H9 (cell line): ENCODE measurements at regions not wholly inside any gene's neighbourhood (a gene's known extent, or its start where the extent isn't known, plus 50 kb on each side); places are given as distances from the start of the nearest gene placed in this dataset.

Experiments
- DNase-seq: peaks from one replicate; pipeline ENCODE4 v3.0.0-alpha.2; 2017
- H2AFZ ChIP-seq: one replicate; pipeline ENCODE4 v1.6.1; 2013; ENCODE audit warnings: mild to moderate bottlenecking, low read length, control low read depth, moderate library complexity
- H2AK5ac ChIP-seq: 2 replicates; pipeline ENCODE4 v1.6.1; 2013; ENCODE audit warnings: low read length, control low read depth, mixed read lengths; ENCODE audit not compliant: insufficient read length
- H2BK120ac ChIP-seq: one replicate; pipeline ENCODE4 v1.6.1; 2013; ENCODE audit warnings: low read depth, mild to moderate bottlenecking, low read length, control low read depth, inconsistent platforms; ENCODE audit not compliant: poor library complexity, severe bottlenecking
- H2BK12ac ChIP-seq: 2 replicates; pipeline ENCODE4 v1.6.1; 2013; ENCODE audit warnings: low read length, control low read depth, mixed read lengths, low read depth; ENCODE audit not compliant: insufficient read length
- H2BK15ac ChIP-seq: 2 replicates; pipeline ENCODE4 v1.6.1; 2013; ENCODE audit warnings: low read depth, low read length, control low read depth
- H2BK20ac ChIP-seq: one replicate; pipeline ENCODE4 v1.6.1; 2013; ENCODE audit warnings: low read depth, mild to moderate bottlenecking, low read length, control low read depth, inconsistent platforms; ENCODE audit not compliant: poor library complexity, severe bottlenecking
- H2BK5ac ChIP-seq: 2 replicates; pipeline ENCODE4 v1.6.1; 2013; ENCODE audit warnings: low read length, control low read depth, mixed read lengths; ENCODE audit not compliant: insufficient read length
- H3K14ac ChIP-seq: 2 replicates; pipeline ENCODE4 v1.6.1; 2013; ENCODE audit warnings: low read length, control low read depth; ENCODE audit not compliant: insufficient read depth
- H3K18ac ChIP-seq: 2 replicates; pipeline ENCODE4 v1.6.1; 2013; ENCODE audit warnings: low read depth, mild to moderate bottlenecking, mixed read lengths, low read length, control low read depth; ENCODE audit not compliant: insufficient read length
- H3K23ac ChIP-seq: 2 replicates; pipeline ENCODE4 v1.6.1; 2013; ENCODE audit warnings: low read length, control low read depth, mixed read lengths, low read depth; ENCODE audit not compliant: insufficient read length
- H3K23me2 ChIP-seq: 2 replicates; pipeline ENCODE4 v1.6.1; 2013; ENCODE audit warnings: low read depth, mild to moderate bottlenecking, mixed read lengths, low read length, control low read depth; ENCODE audit not compliant: insufficient read length, poor library complexity, severe bottlenecking
- H3K27ac ChIP-seq: 2 replicates; pipeline ENCODE4 v1.5.1; 2013; ENCODE audit warnings: low read length, control low read depth, mixed read lengths, low read depth; ENCODE audit not compliant: insufficient read length
- H3K27me3 ChIP-seq: 2 replicates; pipeline ENCODE4 v1.6.1; 2013; ENCODE audit warnings: low read length, control low read depth, inconsistent platforms; ENCODE audit not compliant: insufficient read depth
- H3K4ac ChIP-seq: 2 replicates; pipeline ENCODE4 v1.6.1; 2013; ENCODE audit warnings: low read depth, mild to moderate bottlenecking, control low read depth, inconsistent platforms, low read length, moderate library complexity
- H3K4me1 ChIP-seq: 2 replicates; pipeline ENCODE4 v1.6.1; 2013; ENCODE audit warnings: low read length, control low read depth, inconsistent platforms; ENCODE audit not compliant: insufficient read depth
- H3K4me2 ChIP-seq: 2 replicates; pipeline ENCODE4 v1.6.1; 2013; ENCODE audit warnings: low read length, control low read depth, mixed read lengths; ENCODE audit not compliant: insufficient read length, insufficient read depth
- H3K56ac ChIP-seq: 2 replicates; pipeline ENCODE4 v1.6.1; 2013; ENCODE audit warnings: low read depth, mild to moderate bottlenecking, mixed read lengths, low read length, control low read depth; ENCODE audit not compliant: insufficient read length
- H3K79me1 ChIP-seq: 2 replicates; pipeline ENCODE4 v1.6.1; 2013; ENCODE audit warnings: low read depth, mild to moderate bottlenecking, moderate library complexity, low read length, control low read depth, inconsistent platforms; ENCODE audit not compliant: insufficient read depth, poor library complexity, severe bottlenecking
- H3K79me2 ChIP-seq: 2 replicates; pipeline ENCODE4 v1.6.1; 2013; ENCODE audit warnings: low read length, control low read depth, inconsistent platforms; ENCODE audit not compliant: insufficient read depth
- H3K9ac ChIP-seq: 2 replicates; pipeline ENCODE4 v1.6.1; 2013; ENCODE audit warnings: low read length, control low read depth, mixed read lengths; ENCODE audit not compliant: insufficient read length; ENCODE audit errors: extremely low read depth
- H3K9me3 ChIP-seq: one replicate; pipeline ENCODE4 v1.6.1; 2013; ENCODE audit warnings: low read depth, low read length, inconsistent platforms; ENCODE audit not compliant: control insufficient read depth
- H3T11ph ChIP-seq: one replicate; pipeline ENCODE4 v1.6.1; 2013; ENCODE audit warnings: mild to moderate bottlenecking, low read length, control low read depth, inconsistent platforms
- H4K20me1 ChIP-seq: one replicate; pipeline ENCODE4 v1.6.1; 2013; ENCODE audit not compliant: control insufficient read depth, insufficient read length, insufficient read depth
- H4K5ac ChIP-seq: 2 replicates; pipeline ENCODE4 v1.6.1; 2013; ENCODE audit warnings: low read depth, mild to moderate bottlenecking, mixed read lengths, low read length, control low read depth; ENCODE audit not compliant: insufficient read length
- H4K8ac ChIP-seq: replicated peaks from 2 replicates; pipeline ENCODE4 v1.6.1; 2013; ENCODE audit warnings: low read length, control low read depth, mixed read lengths, low read depth; ENCODE audit not compliant: insufficient read length
- H4K91ac ChIP-seq: 2 replicates; pipeline ENCODE4 v1.6.1; 2013; ENCODE audit warnings: low read depth, mild to moderate bottlenecking, moderate library complexity, mixed read lengths, low read length, control low read depth; ENCODE audit not compliant: insufficient read length
- H3K27ac Mint-ChIP-seq, 3 experiments: 2 replicates in 2 of 3; 3 replicates in 1 of 3; pipeline ENCODE4 v1.8.0; 2020 to 2021; ENCODE audit warnings: mixed read lengths in 3 of 3, mild to moderate bottlenecking in 1 of 3, moderate library complexity in 1 of 3
- H3K27me3 Mint-ChIP-seq: 2 replicates; pipeline ENCODE4 v1.8.0; 2021; ENCODE audit warnings: low read depth, mild to moderate bottlenecking, moderate library complexity, mixed read lengths
- H3K36me3 Mint-ChIP-seq, 3 experiments: 2 replicates in 2 of 3; 3 replicates in 1 of 3; pipeline ENCODE4 v1.8.0; 2020 to 2021; ENCODE audit warnings: low read depth in 3 of 3, mixed read lengths in 3 of 3; ENCODE audit not compliant: insufficient read depth in 1 of 3
- H3K4me1 Mint-ChIP-seq, 2 experiments: 2 replicates each; pipeline ENCODE4 v1.8.0; 2020; ENCODE audit warnings: mixed read lengths in 2 of 2
- H3K4me3 Mint-ChIP-seq, 2 experiments: 2 replicates in 1 of 2; 3 replicates in 1 of 2; pipeline ENCODE4 v1.8.0; 2020 to 2021; ENCODE audit warnings: mild to moderate bottlenecking in 2 of 2, mixed read lengths in 2 of 2, moderate library complexity in 1 of 2
- H3K9me3 Mint-ChIP-seq, 2 experiments: 2 replicates in 1 of 2; 3 replicates in 1 of 2; pipeline ENCODE4 v1.8.0; 2020; ENCODE audit warnings: mild to moderate bottlenecking in 2 of 2, mixed read lengths in 2 of 2, moderate library complexity in 1 of 2
- CTCF ChIP-seq: fragments of 200-600 bp; sonication (generic); conservative IDR thresholded peaks from 3 replicates; pipeline ENCODE4 v1.8.0; 2021; ENCODE audit warnings: antibody characterized with exemption, mild to moderate bottlenecking
- WGBS: extraction: QIAGEN DNeasy Blood & Tissue Kit; methylation state at CpG from one replicate; pipeline ENCODE4 v1.1.7; 2013; ENCODE audit warnings: missing lambda C conversion rate, low lambda C conversion rate, mixed read lengths; ENCODE audit not compliant: insufficient read length; ENCODE audit errors: extremely low coverage; 5-methylcytosine and 5-hydroxymethylcytosine counted together

GRCh38 chr20:7010527-7010926 lies 243.0 kb downstream of the BMP2 start:
- no CpG with 5 or more reads among the region's 5 CpGs for WGBS
- H3K27me3 Mint-ChIP-seq = no peaks in the 10 kb centered on the region
- H2BK5ac ChIP-seq = no peak overlapping the region
- no peak overlapping the region for H3K4ac ChIP-seq
- H4K8ac ChIP-seq = no peak overlapping the region
- H3K9me3 Mint-ChIP-seq = peaks cover 19 to 23% of the 10 kb centered on the region in 2 experiments
- H3K79me2 ChIP-seq = no peaks in the 10 kb centered on the region
- no peak overlapping the region for H4K91ac ChIP-seq
- H2AFZ ChIP-seq = no peak overlapping the region
- H3K36me3 Mint-ChIP-seq = peaks cover 5 to 34% (median 12%) of the 10 kb centered on the region in 3 experiments
- no peak for DNase-seq
- H3K4me2 ChIP-seq = no peak overlapping the region
- H3K4me1 ChIP-seq = no peaks in the 10 kb centered on the region
- no peak overlapping the region for H2BK20ac ChIP-seq
- H2AK5ac ChIP-seq = no peak overlapping the region
- H2BK12ac ChIP-seq = no peak overlapping the region
- H3K14ac ChIP-seq = no peak overlapping the region
- H3K79me1 ChIP-seq = no peaks in the 10 kb centered on the region
- no peak overlapping the region for H3K27ac ChIP-seq
- no peaks in the 10 kb centered on the region for H3K9me3 ChIP-seq
- no peak overlapping the region for H2BK15ac ChIP-seq
- no peak overlapping the region for H3K9ac ChIP-seq
- H3K4me1 Mint-ChIP-seq = peaks cover 0 to 8% of the 10 kb centered on the region in 2 experiments; a peak in 2 of 4 replicates
- no peaks in the 10 kb centered on the region for H4K20me1 ChIP-seq
- H2BK120ac ChIP-seq = no peak overlapping the region
- no peaks in the 10 kb centered on the region for H3K27me3 ChIP-seq
- H4K5ac ChIP-seq = no peak overlapping the region
- no peak for TF ChIP-seq CTCF
- no peak overlapping the region for H3K27ac Mint-ChIP-seq
- no peaks in the 10 kb centered on the region for H3K23me2 ChIP-seq
- H3K18ac ChIP-seq = no peak overlapping the region
- no peak overlapping the region for H3T11ph ChIP-seq
- no peak overlapping the region for H3K4me3 Mint-ChIP-seq
- no peak overlapping the region for H3K56ac ChIP-seq
- H3K23ac ChIP-seq = no peak overlapping the region
